Activated CD4-positive, alpha-beta T cell treated with anti-CD3 and anti-CD28 coated beads, Interleukin-2, Interleukin-4, amounts not matched to agents 100 ng/mL and 50 ng/mL, durations not matched to agents 16 hours and 8 hours (primary cell): ENCODE measurements at regions not wholly inside any gene's neighbourhood (a gene's known extent, or its start where the extent isn't known, plus 50 kb on each side); places are given as distances from the start of the nearest gene placed in this dataset.
"Not testable (repeated sequence)": the region's sequence is repeated elsewhere in the genome, so short reads cannot be mapped to it uniquely, and the experiment has no call there.

Experiments used
- DNase-seq: peaks from one replicate; pipeline ENCODE4 v3.0.0-alpha.2; 2020; ENCODE audit warnings: low spot score

- DNase-seq: no peak
These were observed 1104.2 kb upstream of the FAM98A start for GRCh38 chr2:34703292-34703691.

GRCh38 chr2:34702391-34702790 is 1103.3 kb upstream of the FAM98A start:
- DNase-seq: not testable (repeated sequence)

DNA sequence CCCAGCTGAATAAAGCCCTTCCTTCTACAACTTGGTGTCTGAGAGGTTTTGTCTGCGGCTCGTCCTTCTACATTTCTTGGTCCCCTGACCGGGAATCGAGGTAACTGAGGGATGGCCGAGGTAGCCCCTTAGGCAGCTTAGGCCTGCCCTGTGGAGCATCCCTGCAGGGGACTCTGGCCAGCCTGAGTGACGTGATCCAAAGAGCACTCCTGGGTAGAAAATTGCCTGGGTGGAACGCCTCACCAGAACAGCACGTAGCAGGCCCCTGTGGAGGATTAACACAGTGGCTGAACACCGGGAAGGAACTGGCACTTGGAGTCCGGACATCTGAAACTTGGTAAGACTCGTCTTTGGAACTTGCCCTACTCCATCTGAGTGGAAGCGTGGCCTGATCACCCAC is 1078.5 kb upstream of the FAM98A start:
- DNase-seq: not testable (repeated sequence)

- not testable (repeated sequence) for DNase-seq
These were observed 1078.0 kb upstream of the FAM98A start for GRCh38 chr2:34677119-34677531.

DNA sequence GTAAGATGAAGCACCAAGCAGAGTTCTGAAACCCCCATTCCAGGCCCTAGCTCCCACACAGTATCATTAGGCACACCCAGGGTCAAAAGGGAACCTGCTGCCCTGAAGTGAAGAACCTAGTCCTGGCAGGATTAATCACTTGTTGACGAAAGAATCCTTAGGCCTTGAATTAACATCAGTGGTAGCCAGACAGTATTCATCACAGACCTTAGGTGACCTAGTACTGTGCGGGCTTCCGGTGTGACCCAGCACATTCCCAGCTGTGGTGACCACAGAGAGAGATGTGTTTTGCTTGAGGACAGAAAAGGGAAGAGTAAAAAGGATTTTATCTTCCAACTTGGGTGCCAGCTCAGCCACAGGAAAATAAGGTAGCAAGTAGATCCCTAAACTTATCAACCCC is 1071.4 kb upstream of the FAM98A start:
- DNase-seq: no peak

DNA sequence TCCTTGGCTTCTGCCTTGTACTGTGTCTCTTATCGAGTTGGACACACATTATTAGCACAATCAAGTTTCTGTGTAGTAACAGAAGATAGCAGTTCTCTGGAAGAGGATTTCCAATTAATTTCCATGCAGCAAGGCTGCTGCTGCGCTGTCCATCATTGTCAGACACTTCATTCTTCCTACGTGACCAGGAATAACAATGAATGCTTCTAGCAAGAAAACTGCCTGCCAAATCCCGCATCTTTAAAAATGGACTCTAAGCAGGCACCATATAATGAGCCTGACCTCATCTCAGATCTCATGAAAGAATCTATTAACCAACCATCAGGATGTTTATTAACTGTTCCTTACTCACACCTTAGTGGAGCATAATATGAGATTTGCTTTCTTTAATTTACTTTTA is 1067.7 kb upstream of the FAM98A start:
- no peak for DNase-seq

GRCh38 chr2:34664266-34664665 is 1065.2 kb upstream of the FAM98A start:
- DNase-seq: no peak

DNA sequence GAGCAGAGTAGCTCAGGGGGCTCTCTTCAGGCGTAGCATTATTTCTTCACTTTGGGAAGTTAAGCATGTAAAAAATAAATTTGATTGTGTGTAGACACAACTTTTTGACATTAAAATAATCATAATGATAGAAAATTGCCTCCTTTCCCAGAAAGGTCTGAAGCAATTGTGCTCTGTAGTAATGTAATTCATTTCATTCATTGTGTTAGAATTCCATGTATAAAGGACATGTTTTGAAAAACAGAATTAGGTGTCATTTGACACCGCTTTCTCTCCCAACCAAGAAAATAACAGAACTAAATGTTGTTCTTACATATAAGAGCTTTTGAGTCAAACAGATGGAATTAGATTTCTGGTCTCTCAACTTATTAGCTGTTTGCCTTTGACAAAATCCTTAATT is 1064.2 kb upstream of the FAM98A start:
- DNase-seq: no peak

- no peak for DNase-seq
These were observed 1061.6 kb upstream of the FAM98A start for GRCh38 chr2:34660741-34661140.

GRCh38 chr2:34656632-34657031 is 1057.5 kb upstream of the FAM98A start:
- no peak for DNase-seq

DNA sequence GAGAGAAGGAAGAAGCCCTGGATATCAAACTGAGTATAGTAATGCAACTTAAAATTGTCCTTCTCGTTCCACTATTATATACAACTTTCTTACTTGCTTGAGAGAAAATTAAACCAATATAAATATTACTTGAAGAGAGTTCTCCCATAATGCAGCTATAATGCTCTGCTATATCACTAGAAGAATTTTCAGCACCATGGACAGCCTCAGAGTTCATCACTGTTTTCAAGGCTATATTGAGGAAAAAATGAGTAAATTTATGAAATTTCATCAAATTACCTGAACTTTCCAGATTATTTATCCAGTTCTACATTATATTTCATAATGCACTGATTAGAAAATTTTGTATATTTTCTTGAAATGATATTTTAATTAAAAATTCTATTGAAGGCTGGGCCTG is 1053.5 kb upstream of the FAM98A start:
- no peak for DNase-seq

DNA sequence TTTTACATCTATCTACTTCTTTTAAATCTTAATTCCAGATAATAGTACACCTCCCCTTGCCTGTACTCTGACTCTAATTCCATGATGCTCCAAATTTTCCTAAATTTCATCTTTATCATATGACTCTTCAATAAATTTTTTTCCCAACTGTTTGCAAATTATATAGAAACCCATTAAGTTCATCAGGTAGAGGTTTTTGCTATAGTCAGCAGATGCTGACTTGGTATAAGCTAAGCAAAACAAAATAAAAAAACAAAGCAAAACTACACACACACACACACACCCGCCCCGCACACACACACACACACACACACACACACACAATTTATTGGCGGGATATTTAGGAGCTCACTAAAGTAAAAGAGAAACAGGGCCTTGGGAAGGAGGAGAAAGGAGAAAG is 1047.8 kb upstream of the FAM98A start:
- no peak for DNase-seq

DNA sequence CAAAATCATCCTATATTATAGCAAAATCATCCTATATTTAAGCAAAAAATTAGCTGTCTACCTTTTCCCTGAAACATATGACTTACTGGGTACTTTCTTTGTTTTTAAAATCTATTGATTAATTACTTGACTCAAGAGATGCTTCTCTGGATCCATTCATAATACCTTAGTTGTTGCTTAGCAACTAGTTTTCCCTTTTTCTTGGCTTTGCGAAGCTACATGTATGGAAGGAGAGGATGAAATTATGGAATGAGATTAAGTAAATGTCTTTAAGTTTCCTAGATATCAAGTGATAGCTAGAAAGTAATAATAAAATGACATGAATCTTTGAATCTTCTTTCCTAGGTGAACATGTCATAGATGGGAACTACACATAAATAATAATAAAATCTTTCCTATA is 1033.2 kb upstream of the FAM98A start:
- DNase-seq: no peak

- no peak for DNase-seq
These were observed 1027.9 kb upstream of the FAM98A start for GRCh38 chr2:34627003-34627402.

- DNase-seq: no peak
These were observed 1005.1 kb upstream of the FAM98A start for GRCh38 chr2:34604164-34604563.

DNA sequence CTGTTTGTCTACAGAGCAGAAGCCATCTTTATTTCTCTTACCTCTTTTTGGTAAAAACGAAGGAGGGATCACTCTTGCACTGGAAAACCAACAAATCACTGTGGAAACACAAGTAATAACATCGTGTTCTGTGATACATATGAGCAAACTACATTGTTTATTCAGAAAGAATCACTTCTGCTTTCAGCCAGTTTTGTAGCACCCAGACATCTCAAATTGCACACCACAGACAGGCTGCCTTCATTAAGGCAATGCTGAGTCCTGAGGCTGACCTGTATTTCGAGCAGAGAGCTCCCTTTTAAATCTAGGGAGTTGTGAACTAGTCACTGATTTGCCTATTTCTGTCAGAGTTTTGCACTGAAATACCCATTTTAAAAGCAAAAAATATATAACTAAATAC is 1003.2 kb upstream of the FAM98A start:
- DNase-seq: no peak

GRCh38 chr2:34601561-34601960 is 1002.5 kb upstream of the FAM98A start:
- no peak for DNase-seq

GRCh38 chr2:34578641-34579040 is 979.5 kb upstream of the FAM98A start:
- DNase-seq: no peak

DNA sequence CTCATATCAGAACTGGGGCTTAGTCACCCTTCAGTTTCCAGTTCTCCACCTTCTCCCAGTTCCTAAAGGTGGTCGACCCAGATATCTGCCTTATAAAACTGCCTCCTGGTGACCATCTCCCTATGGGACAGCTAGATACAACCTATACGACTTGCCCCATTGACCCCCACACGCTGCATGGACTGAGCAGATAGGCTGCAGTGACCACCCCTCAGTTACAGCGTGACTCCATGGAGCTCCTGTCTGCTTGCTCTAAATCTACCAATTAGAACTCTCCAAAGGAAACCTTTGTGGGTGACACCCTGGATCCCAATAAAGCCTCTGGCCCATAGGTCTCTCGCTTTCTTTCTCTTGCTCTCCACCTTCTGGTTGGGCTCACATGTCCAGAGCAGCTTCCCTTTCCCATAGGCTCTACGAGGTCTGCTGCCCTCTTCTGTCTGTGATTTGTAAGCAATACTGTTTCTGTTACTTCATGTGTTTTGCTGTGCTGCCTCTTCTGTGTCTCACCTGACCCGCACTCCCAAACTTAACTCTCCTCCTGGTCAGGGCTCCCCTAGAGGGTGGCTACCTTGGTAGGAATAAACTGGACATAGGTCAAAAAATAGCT is 971.3 kb upstream of the FAM98A start:
- DNase-seq: no peak

DNA sequence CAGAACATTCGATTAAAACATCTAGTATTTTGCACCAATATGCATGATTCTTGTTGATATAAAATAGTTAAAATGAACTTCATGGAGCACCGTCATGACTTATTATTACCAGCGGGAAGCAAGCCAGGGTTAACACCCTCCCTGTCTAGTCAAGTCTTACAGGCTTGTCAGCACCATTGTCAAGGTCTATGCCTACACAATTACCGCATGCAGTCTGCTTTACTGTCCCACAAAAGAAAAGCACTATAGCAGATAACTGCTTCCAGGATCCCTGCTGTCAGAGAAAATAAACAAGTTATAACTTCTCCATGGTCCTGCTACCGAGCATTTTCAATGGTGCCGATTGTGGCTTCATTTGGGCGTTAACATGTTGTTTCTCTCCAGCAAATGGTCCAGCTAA is 968.0 kb upstream of the FAM98A start:
- DNase-seq: no peak

DNA sequence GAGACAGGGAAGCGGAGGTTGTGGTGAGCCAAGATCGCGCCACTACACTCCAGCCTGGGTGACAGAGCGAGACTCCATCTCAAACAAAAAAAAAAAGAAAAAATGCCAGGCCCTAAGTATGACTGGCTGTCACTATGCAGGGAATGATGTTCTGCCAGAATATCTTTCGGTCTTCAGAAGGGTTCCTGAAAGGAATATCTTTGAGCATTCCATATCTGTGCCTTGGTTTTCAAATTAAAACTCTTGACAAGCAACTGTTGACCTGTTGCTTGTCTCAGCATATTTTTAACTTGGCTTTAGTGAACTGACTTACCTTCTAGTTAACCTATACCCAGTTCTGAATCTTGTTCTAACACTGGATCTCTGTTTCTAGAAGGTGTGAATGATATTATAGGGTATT is 953.2 kb upstream of the FAM98A start:
- no peak for DNase-seq

- no peak for DNase-seq
These were observed 950.7 kb upstream of the FAM98A start for GRCh38 chr2:34549710-34550345.

DNA sequence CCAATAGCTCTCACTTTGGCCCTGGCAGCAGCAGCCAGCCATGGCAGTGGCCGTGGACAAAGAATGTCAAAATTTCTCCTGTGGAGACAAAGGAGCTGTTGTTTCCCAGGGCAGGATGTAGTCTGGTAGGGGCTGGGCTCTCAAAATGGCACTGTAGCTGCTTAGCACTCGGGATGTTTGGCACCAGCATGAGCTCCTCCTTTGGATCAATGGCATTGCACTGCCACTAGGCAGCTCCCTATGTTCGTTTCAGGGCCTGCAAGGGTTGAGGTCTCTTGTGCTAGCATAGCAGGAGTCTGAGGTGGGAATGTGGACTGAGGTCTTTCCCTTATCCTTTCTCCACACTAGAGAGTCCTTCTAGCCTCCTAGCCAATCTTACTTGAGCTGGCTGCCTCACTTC is 948.8 kb upstream of the FAM98A start:
- no peak for DNase-seq

GRCh38 chr2:34547340-34547739 is 948.2 kb upstream of the FAM98A start:
- no peak for DNase-seq
